ENCODE measurements at regions not wholly inside any gene's neighbourhood (a gene's known extent, or its start where the extent isn't known, plus 50 kb on each side); places are given as distances from the start of the nearest gene placed in this dataset.

- TF ChIP-seq CTCF (IDR thresholded peaks at IDR 0.05) (no peak), POLR2AphosphoS5 (IDR thresholded peaks at IDR 0.05) (no peak)
Observed at GRCh38 chr13:59425211-59425741, 738.5 kb downstream of the DIAPH3 start.

All from sigmoid colon (tissue), 4 donors.